KOPT-K1 (cell line): ENCODE measurements at regions not wholly inside any gene's neighbourhood (a gene's known extent, or its start where the extent isn't known, plus 50 kb on each side); places are given as distances from the start of the nearest gene placed in this dataset.

Source experiments
- H3K27ac ChIP-seq: fragments of 200-600 bp; sonication (generic); 2 replicates; pipeline ENCODE4 v1.5.1; 2016; ENCODE audit warnings: antibody characterized with exemption, mild to moderate bottlenecking, low read depth, low read length; ENCODE audit not compliant: poor library complexity, severe bottlenecking
- H3K36me3 ChIP-seq: fragments of 200-600 bp; sonication (generic); 2 replicates; pipeline ENCODE4 v1.5.1; 2017; ENCODE audit warnings: antibody characterized with exemption, mild to moderate bottlenecking, low read length, moderate library complexity; ENCODE audit not compliant: insufficient read depth
- H3K9me3 ChIP-seq: fragments of 200-600 bp; sonication (generic); 2 replicates; pipeline ENCODE4 v1.5.1; 2017; ENCODE audit warnings: antibody characterized with exemption, low read length, mild to moderate bottlenecking; ENCODE audit not compliant: insufficient read depth, poor library complexity, severe bottlenecking

DNA sequence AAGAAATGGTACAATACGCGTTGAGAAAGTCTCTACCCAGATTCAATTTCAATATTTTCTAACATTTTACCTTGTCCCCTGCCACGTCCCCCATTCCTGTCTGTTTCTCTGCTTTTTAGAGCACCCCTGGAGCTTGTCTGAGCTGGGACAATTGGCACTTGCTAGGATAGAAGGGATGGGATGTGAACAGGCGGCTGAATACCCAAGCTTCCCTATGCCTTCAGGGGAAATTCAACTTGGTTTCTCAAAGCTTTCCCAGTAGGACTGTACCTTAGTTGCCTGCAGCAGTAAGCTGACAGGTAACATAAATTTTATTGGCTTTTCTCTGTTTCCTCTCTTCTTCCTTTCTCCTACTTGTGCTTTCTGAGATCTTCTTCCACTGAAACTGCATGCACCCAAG is 1663.3 kb downstream of the EFNB2 start:
- no peak overlapping the region for H3K27ac ChIP-seq
- H3K36me3 ChIP-seq, result no peaks in the 10 kb centered on the region
- peaks cover 29% of the 10 kb centered on the region for H3K9me3 ChIP-seq

- peaks cover 33% of the 10 kb centered on the region for H3K9me3 ChIP-seq
- no peaks in the 10 kb centered on the region for H3K36me3 ChIP-seq
- H3K27ac ChIP-seq, result no peak overlapping the region
Measured at GRCh38 chr13:104871456-104871855, 1664.0 kb downstream of the EFNB2 start.

GRCh38 chr13:104869501-104869900 is 1666.0 kb downstream of the EFNB2 start:
- peaks cover 41% of the 10 kb centered on the region for H3K9me3 ChIP-seq
- H3K36me3 ChIP-seq, result no peaks in the 10 kb centered on the region
- no peak overlapping the region for H3K27ac ChIP-seq

DNA sequence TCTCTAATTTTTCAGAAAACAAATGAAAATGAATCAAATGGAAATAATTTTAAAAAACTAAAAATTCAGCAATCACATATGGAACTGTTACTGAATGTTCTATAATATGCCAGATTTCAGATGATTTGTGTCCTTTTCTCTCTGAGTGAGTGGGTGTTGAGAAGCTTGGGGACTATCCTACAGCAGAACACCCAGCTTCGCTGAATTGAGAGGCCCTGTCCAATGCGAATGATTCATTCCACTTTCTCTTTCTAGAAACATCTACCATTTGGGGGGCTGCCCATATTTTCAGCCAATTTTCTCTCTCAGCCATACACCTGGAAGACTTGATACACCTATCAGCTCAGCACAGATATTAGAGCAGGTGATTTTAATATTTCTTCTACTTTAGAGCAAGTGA is 1666.7 kb downstream of the EFNB2 start:
- Histone ChIP-seq H3K27ac (no peak overlapping the region), H3K36me3 (no peaks in the 10 kb centered on the region), H3K9me3 (peaks cover 41% of the 10 kb centered on the region)

- H3K9me3 ChIP-seq, result no peaks in the 10 kb centered on the region
- no peaks in the 10 kb centered on the region for H3K36me3 ChIP-seq
- H3K27ac ChIP-seq, result no peak overlapping the region
Measured at GRCh38 chr13:104855581-104855980, 1679.9 kb downstream of the EFNB2 start.

DNA sequence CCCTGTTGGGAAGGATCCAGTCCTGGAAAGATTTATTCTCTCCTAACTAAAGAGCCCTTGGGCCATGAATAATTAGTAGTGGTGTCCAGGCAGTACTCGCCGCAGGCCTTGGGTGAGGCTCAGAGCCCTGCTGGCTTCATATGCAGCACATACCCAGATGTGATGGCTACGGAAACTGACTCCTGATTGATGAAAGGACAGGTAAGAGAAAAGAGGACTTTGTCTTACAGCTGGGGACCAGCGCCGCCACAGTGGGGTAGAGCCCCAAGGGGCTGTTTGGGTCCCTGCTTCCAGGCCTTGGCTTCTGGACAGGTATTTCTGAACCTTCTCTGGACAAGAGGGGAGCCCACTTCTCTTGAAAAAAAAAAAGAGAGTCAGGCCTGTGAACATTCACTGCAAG is 1680.8 kb downstream of the EFNB2 start:
- Histone ChIP-seq H3K9me3 (no peaks in the 10 kb centered on the region), H3K36me3 (no peaks in the 10 kb centered on the region)

GRCh38 chr13:104854007-104854406 is 1681.5 kb downstream of the EFNB2 start:
- Histone ChIP-seq H3K36me3 (no peaks in the 10 kb centered on the region), H3K27ac (no peak overlapping the region), H3K9me3 (no peaks in the 10 kb centered on the region)

More for the DNA sequence above, 1680.8 kb downstream of the EFNB2 start:
- H3K27ac ChIP-seq, result no peak overlapping the region

GRCh38 chr13:104847922-104848321 is 1687.5 kb downstream of the EFNB2 start:
- Histone ChIP-seq H3K36me3 (no peaks in the 10 kb centered on the region), H3K9me3 (no peaks in the 10 kb centered on the region), H3K27ac (no peak overlapping the region)

- Histone ChIP-seq H3K9me3 (no peaks in the 10 kb centered on the region), H3K27ac (no peak overlapping the region)
Measured at GRCh38 chr13:104843401-104843800, 1692.1 kb downstream of the EFNB2 start.

DNA sequence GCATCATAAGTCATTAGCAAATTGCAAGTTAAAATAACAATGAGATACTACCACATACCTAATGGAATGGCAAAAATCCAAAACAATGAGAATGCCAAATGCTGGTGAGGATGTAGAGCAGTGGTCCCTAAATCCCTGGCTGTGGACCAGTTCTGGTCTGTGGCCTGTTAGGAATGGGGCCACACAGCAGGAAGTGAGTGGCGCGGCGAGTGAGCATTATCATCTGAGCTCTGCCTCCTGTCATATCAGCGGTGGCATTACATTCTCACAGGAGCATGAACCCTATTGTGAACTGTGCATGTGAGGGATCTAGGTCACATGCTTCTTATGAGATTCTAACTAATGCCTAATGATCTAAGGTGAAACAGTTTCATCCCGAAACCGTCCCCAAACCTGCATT is 1694.4 kb downstream of the EFNB2 start:
- H3K9me3 ChIP-seq, result no peaks in the 10 kb centered on the region
- H3K27ac ChIP-seq, result no peak overlapping the region
- H3K36me3 ChIP-seq, result no peaks in the 10 kb centered on the region

More at GRCh38 chr13:104843401-104843800, 1692.1 kb downstream of the EFNB2 start:
- no peaks in the 10 kb centered on the region for H3K36me3 ChIP-seq

GRCh38 chr13:104837756-104838155 is 1697.7 kb downstream of the EFNB2 start:
- no peak overlapping the region for H3K27ac ChIP-seq
- no peaks in the 10 kb centered on the region for H3K9me3 ChIP-seq
- H3K36me3 ChIP-seq, result no peaks in the 10 kb centered on the region

DNA sequence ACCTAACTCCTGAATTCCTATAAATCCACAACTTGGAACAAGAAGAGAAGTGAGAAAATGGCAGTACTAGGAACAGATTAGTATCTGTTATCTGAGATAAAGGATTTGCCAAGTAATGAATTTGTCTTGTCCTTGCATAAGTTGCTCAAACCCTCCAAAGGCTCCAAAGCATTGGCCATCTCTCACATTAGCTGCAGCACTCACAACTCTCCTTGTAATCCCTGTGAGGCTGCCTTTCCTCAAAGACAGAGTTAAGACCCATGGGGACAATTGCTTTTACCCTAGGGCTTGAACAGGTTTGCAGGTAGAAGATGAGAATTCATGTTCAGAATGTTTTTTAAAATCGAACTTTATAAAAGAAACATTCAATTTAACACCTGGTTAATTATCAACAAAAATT is 1702.2 kb downstream of the EFNB2 start:
- Histone ChIP-seq H3K9me3 (no peaks in the 10 kb centered on the region), H3K36me3 (no peaks in the 10 kb centered on the region), H3K27ac (no peak overlapping the region)

GRCh38 chr13:104832231-104832630 is 1703.2 kb downstream of the EFNB2 start:
- Histone ChIP-seq H3K9me3 (no peaks in the 10 kb centered on the region), H3K27ac (no peak overlapping the region), H3K36me3 (no peaks in the 10 kb centered on the region)

- Histone ChIP-seq H3K27ac (no peak overlapping the region), H3K9me3 (no peaks in the 10 kb centered on the region), H3K36me3 (no peaks in the 10 kb centered on the region)
Measured at GRCh38 chr13:104831831-104832230, 1703.6 kb downstream of the EFNB2 start.

DNA sequence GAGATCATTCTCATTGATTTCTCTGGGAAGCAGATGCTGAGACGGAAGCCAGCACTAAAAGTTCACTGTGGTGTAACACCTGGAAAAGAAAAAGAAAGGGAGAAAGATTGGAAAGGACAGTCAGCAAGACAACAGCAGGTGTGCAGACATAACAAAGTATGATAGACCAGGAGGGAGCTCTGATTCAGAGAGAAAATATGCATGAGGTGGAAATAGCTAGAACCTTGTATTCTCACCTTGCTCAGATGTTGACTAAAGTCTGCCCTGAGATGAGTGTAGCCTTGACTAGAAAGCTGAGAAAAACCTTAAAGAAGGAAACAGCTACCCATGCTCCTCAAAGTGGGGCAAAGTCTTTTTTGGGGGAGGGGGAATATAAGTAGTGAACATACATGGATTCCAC is 1711.8 kb downstream of the EFNB2 start:
- Histone ChIP-seq H3K27ac (no peak overlapping the region), H3K36me3 (no peaks in the 10 kb centered on the region), H3K9me3 (peaks cover 2% of the 10 kb centered on the region)

DNA sequence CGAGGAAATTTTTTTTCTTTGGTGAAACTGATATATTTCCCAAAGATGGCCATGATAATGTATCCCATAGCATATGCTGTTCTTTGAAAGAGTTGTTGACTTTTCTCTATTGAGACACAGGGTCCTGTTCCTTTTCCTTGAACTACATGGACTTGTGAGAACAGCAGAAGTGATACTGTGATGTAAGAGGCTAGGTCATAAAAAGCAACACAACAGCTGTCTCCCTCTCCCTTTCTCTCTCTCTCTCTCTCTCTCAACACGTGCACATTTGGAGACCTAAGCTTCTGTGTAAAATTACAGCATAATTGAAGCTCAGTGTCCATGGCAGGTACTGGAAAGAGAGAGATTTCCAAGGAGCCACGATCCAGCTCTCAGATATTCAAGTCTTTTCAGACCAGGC is 1712.4 kb downstream of the EFNB2 start:
- no peak overlapping the region for H3K27ac ChIP-seq
- H3K36me3 ChIP-seq, result no peaks in the 10 kb centered on the region
- H3K9me3 ChIP-seq, result peaks cover 3% of the 10 kb centered on the region

DNA sequence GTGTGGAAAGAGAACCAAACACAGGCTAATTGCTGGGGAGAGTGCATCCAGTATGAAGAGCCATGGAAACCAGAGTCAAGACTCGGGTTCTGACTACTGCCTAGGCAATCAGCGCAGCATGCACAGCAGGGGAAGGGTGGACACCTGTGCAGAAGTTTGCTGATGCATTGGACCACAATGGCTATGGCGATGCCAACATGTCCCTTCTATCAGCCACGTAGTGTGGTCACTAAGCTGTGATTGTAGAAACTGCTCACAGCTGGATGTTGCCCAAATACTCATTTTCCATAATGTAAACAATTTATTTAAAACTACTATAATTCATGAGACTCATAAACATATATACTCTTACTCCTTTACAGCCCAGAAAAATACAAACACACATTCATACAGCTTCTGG is 1718.2 kb downstream of the EFNB2 start:
- H3K36me3 ChIP-seq, result no peaks in the 10 kb centered on the region
- H3K9me3 ChIP-seq, result peaks cover 29% of the 10 kb centered on the region
- H3K27ac ChIP-seq, result no peak overlapping the region
